ENCODE measurements at regions not wholly inside any gene's neighbourhood (a gene's known extent, or its start where the extent isn't known, plus 50 kb on each side); places are given as distances from the start of the nearest gene placed in this dataset.

GRCh38 chr18:30016179-30016578, 1026.4 kb downstream of the DSC3 start:
- TF ChIP-seq, protein P1, sequence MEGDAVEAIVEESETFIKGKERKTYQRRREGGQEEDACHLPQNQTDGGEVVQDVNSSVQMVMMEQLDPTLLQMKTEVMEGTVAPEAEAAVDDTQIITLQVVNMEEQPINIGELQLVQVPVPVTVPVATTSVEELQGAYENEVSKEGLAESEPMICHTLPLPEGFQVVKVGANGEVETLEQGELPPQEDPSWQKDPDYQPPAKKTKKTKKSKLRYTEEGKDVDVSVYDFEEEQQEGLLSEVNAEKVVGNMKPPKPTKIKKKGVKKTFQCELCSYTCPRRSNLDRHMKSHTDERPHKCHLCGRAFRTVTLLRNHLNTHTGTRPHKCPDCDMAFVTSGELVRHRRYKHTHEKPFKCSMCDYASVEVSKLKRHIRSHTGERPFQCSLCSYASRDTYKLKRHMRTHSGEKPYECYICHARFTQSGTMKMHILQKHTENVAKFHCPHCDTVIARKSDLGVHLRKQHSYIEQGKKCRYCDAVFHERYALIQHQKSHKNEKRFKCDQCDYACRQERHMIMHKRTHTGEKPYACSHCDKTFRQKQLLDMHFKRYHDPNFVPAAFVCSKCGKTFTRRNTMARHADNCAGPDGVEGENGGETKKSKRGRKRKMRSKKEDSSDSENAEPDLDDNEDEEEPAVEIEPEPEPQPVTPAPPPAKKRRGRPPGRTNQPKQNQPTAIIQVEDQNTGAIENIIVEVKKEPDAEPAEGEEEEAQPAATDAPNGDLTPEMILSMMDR (conservative IDR thresholded peaks at IDR 0.05): no peak
- no peak for TF ChIP-seq ZFX (IDR thresholded peaks at IDR 0.05)
